CD4-positive, alpha-beta T cell treated with Interleukin-4 for 4 hours (primary cell): ENCODE measurements at regions not wholly inside any gene's neighbourhood (a gene's known extent, or its start where the extent isn't known, plus 50 kb on each side); places are given as distances from the start of the nearest gene placed in this dataset.
"Not testable (repeated sequence)": the region's sequence is repeated elsewhere in the genome, so short reads cannot be mapped to it uniquely, and the experiment has no call there.

Experiments used
- DNase-seq: peaks from one replicate; pipeline ENCODE4 v3.0.0-alpha.2; 2020

DNA sequence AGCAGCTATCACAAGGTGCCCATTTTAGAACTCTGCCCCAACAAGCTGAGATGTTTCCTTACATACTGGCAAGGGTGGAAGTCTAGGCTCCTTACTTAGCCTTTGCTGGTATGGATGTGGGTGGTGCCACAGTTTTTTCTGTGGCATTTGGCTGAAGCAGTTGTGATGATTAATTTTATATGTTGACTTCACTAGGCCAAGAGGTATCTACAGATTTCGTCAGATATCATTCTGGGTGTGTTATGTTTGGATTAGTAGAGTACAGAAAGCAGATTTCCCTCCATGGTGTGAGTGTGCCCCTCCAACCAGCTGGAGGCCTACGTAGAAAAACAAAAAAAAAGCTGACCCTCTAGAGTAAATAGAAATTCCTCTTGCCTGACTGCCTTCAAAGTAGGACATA, 317.0 kb downstream of the BARHL2 start:
- DNase-seq: no peak

GRCh38 chr1:90396917-90397316, 320.2 kb downstream of the BARHL2 start:
- DNase-seq: no peak

DNA sequence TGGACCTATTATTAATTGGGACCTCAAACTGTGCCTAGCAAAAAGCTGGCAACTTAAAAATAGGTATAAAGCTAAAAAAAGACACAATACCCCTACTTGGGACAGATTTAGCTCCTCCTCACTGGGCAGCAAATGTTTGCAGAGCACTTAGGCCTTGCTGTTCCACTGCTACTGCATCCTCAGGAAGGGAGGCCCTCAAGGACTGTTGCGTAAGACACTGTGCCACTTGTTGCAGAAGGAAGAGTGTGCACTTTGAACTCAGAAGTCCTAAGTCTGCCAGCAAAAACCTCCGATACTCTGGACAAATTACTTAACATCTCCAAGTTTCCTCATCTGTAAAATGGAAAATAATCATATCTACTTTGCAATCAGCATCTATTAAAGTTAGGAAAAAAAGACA, 322.9 kb downstream of the BARHL2 start:
- DNase-seq: no peak

- DNase-seq: no peak
These were observed 324.1 kb downstream of the BARHL2 start for GRCh38 chr1:90393025-90393424.

GRCh38 chr1:90391126-90391525, 326.0 kb downstream of the BARHL2 start:
- DNase-seq: no peak

GRCh38 chr1:90387805-90388204, 329.3 kb downstream of the BARHL2 start:
- no peak for DNase-seq

DNA sequence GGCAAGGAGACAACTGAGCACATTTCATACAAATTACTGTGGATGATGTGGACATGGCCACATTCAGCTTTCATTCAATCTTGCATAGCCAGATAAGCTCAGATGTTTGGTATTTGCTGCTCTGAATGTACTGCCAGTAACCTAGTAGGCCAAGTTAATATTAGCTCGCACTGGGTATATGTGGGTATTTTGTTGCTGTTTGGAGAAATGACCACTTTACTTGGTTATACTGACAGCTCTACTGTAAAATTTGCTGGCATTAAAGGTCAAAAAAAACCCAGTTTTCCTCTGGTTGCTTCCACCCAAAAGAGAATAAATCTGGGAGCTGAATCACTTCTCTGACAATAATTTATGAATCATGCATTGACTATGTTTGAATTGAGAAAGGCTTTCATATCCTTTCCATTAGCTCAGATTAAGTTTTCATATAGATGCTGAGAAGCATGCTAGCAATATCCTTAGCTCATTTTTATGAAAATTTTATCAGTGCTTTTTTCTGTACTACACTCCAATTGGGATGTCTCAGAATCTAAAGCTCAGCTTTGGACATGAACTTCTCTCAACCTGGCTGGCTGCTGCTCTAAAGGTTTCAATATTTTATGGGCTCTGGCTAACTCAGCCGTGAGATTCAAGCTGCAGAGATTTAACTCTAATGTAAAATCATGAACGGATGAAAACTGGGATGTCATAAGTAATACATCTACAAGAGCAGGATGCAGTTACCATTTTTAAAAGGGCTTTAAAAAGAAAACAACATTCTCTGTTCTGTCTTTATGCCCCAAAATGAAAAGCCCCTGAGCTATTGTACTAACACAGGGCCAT, 330.0 kb downstream of the BARHL2 start:
- no peak for DNase-seq

DNA sequence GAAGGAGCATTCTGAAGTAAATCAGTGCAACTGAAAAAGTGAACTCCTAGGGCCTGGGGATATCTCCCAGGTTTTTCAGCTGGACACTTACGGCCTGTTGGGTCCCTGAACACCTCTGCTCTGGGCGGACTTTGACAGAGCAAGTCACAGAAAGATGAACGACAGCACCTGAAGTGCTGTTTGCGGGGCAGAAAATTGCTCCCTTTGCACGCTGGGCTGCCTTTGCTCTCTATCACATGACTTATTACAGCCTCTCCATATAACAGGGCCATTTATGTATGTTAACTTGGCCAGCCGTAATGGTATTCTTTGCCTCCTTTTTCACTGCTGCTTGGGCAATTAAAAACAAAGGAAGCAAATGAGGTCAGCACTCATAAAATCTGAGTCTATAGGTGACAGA, 332.9 kb downstream of the BARHL2 start:
- DNase-seq: no peak

DNA sequence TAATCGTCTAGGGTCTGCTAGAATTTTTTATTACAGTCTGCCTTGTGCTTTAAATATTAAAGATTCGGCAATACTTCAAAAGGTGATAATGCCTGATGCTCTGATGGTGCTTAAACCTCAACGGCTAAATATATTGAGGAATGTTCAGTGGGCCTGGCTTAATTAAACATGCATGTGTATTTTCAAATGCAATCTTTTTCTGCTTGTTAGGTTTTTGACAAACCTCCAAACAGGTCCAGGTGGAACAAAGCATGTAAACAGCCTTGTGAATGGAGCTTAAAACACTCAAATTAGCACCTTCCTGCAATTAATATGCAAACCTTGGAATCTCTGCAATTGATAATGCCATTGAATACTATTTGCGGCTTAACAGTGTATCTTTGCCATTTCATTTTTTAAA, 334.9 kb downstream of the BARHL2 start:
- no peak for DNase-seq

DNA sequence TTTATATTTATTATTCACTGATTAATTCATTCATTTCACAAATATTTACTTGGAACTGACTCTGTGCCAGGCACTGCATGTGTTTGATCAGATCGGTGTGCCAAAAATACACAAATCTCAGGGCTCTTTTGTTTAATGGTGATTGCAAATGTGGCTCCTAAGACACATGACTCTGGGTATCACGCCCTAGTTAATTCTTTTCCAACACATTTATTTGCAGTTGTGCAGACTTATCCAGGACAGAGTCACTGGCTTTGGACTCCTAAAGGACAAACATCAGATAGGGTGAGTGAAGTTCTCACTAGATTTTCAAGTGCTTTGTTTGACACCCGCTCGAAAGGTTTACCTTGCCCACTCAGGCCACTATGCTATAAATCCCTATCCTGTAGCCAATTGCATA, 335.5 kb downstream of the BARHL2 start:
- DNase-seq: no peak

DNA sequence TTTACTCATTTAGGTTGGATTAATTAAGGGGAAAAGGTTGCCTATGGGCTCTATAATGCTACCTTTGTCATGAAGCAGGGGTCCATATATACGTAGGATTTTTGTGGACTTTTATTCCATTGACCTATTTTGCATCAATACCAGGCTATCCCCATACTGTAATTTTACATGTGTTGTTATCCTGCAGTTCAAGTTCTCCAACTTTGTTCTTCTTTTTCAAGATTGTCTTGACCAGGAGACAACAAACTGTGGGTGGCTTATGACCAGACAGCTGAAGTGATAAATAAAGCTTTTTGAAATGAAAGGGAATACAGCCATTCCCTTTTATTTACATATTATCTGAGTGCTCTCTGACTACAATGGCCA, 345.7 kb downstream of the BARHL2 start:
- DNase-seq: no peak

- DNase-seq: no peak
These were observed 346.2 kb downstream of the BARHL2 start for GRCh38 chr1:90370686-90371447.

- DNase-seq: no peak
These were observed 354.9 kb downstream of the BARHL2 start for GRCh38 chr1:90362163-90362562.

- DNase-seq: no peak
These were observed 356.1 kb downstream of the BARHL2 start for GRCh38 chr1:90361026-90361425.

GRCh38 chr1:90359994-90360393, 357.1 kb downstream of the BARHL2 start:
- DNase-seq: no peak

DNA sequence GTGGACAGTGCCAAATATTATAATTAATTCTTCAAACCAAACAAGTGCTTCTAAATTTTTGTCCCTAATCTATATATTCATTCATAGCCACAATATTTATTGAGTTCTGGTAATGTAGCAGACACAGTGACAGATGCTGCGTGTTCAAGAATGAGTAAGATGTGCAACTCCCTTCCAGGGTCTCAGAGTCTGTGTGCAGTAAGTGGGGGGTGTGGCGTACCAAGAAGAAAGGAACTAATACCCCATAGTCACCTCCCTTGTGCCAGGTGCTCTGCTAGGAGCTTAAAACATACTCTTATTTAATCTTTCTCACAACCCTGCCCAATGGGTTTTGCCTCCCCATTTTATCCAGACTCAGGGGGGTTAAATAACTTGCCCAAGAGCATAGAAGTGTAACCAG, 358.7 kb downstream of the BARHL2 start:
- no peak for DNase-seq

- DNase-seq: no peak
These were observed 359.1 kb downstream of the BARHL2 start for GRCh38 chr1:90357995-90358394.

DNA sequence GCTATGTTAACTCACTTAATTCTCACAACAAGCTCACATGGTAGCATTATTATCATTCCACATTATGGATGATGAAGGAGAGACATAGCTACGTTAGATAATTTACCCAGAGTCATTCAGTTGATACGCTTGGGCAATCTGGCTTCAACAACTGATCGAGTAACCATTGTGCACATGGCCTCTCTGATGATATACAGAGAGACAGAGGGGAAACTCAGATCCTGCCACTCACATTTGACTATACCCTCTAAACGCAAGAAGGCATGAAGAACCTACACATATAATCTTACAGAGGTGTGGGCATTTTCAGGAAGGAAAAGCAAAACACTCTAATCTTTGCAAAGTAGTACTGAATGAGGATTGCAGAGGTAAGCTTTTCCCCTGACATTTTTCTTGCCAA, 360.1 kb downstream of the BARHL2 start:
- no peak for DNase-seq

DNA sequence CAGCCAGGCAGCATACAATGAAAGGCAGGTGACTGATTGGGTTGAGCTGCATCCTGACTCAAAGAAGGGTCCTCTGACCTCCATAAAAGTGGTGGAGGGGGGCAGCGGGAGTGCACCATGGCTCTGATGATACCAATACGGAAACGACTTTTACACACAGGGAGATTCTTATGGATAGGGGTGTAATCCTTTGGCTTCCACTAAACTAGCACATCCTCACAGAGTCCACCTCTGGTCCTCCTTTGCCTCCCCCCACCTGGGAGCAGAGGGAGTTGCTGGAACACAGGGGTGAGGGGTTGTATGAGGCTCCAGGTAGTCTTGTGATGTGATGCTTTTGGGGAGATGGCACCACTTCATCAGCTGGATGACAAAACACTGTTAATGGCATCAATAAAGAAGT, 361.0 kb downstream of the BARHL2 start:
- no peak for DNase-seq

DNA sequence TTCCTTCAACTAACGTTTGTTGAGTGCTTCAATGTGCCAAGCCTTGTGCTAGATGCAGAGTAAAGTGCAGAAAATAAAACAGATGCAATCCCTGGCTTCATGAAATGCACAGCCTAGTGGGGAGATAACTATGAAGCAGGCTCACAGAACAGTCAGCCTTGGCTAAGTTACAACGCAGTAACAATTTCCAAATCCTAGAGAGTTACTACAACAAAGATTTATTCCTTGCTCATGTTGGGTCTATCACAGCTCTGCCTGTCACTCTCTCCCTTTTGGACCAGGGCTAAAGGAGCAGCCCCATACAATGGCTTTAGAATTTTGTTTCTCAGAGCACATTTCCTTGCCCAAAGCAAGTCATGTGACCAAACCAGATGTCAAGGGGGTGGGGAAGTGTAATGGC, 359.8 kb downstream of the ZNF326 start:
- DNase-seq: no peak

GRCh38 chr1:90351019-90351418, 356.1 kb downstream of the ZNF326 start:
- no peak for DNase-seq

DNA sequence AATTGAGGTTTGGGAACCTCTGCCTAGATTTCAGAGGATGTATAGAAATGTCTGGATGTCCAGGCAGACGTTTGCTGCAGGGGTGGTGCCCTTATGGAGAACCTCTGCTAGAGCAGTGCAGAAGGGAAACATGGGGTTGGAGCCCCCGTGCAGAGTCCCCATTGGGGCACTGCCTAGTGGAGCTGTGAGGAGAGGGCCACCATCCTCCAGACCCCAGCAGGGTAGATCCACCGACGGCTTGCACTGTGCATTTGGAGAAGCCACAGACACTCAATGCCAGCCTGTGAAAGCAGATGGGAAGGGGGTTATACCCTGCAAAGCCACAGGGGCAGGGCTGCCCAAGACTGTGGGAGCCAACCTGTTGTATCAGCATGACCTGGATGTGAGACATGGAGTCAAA, 354.6 kb downstream of the ZNF326 start:
- no peak for DNase-seq

GRCh38 chr1:90348934-90349333, 354.0 kb downstream of the ZNF326 start:
- no peak for DNase-seq

DNA sequence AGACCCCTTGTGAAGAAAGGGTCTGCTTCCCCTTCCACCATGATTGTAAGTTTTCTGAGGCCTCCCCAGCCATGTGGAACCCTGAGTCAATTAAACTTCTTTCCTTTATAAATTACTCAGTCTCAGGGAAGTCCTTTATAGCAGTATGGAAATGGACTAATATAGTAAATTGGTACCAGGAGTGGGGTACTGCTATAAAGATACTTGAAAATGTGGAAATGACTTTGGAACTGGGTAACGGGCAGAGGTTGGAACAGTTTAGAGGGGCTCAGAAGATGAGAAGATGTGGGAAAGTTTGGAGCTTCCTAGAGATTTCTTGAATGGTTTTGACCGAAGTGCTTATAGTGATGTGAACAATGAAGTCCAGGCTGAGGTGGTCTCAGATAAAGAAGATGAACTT, 353.5 kb downstream of the ZNF326 start:
- DNase-seq: not testable (repeated sequence)

DNA sequence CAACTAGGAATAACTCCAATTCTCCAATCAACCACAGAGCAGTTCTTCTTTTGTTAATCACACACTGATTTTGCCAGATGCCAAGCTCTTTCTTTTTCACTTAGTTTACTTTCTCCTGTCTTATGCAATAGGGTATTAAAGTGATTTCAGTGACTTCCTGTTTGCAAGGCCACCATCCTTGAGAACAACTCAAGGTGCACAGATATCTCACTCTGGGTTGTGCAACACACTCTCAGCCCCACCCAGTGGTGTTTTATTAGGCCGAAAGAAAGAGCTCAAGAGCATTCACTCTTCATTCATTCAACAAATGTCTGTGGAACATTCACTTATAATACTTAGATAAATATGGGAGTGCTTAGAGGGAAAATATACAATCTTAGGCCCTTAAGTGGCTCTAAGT, 352.5 kb downstream of the ZNF326 start:
- DNase-seq: no peak
